Left cardiac atrium (tissue), 4 donors: ENCODE measurements at regions not wholly inside any gene's neighbourhood (a gene's known extent, or its start where the extent isn't known, plus 50 kb on each side); places are given as distances from the start of the nearest gene placed in this dataset.

Source experiments
- ATAC-seq, 2 donors: fragments of 200-7000 bp; cut with Tn5 transposase; one replicate each; pipeline ENCODE4 v1.9.1; 2020; ENCODE audit warnings: mild to moderate bottlenecking in 2 of 2, moderate library complexity in 2 of 2
- DNase-seq: peaks from one replicate; pipeline ENCODE4 v3.0.0-alpha.2; 2020
- intact Hi-C, 2 donors: fragments of 100-400 bp; cut with DNase I; formaldehyde crosslinking; loops; one replicate each; pipeline versions ENCODE4 v1.14.1 to v1.15.1; 2022 to 2023
- donor health status: DM: no; HTN: yes; CAD: no.
- donor health status: DM: no; HTN: yes; CAD: no; lungs with severe emphysema.
- donor health status: DM: yes; HTN: yes; CAD: no.
- donor health status: Dilated cardiomyopathy.

- ATAC-seq (no peak), DNase-seq (no peak)
- intact Hi-C loops, result no loop called here
These were observed 102.0 kb upstream of the TBL1XR1 start for GRCh38 chr3:177299250-177299649.

- ATAC-seq, result peak; percentile 70 to 94
- no peak for DNase-seq
- intact Hi-C loops, result no loop called here
These were observed 103.0 kb upstream of the TBL1XR1 start for GRCh38 chr3:177300039-177300833.

GRCh38 chr3:177300842-177301241 lies 103.6 kb upstream of the TBL1XR1 start:
- DNase-seq (no peak), ATAC-seq (no peak)
- intact Hi-C loops, result no loop called here

DNA sequence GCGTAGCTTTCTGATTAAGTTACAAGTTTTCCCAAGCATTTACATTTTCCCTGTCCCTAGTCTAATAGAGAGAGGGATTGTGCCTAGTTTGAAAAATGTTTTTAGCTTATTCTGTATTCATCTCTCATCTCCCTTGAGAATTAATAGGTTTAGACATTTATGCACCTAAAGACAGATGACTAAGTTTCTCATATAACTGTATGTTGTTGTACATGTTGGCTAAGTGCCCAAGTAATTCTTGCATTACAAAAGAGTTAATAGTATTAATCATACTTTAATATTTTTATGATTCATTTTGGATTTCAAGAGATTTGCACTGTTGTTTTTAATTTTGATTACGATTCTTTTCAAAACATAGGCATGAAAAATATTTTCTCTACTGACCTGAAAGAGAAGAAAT lies 109.0 kb upstream of the TBL1XR1 start:
- intact Hi-C loops, result no loop called here
- DNase-seq (no peak), ATAC-seq (no peak)

- no peak for ATAC-seq
- intact Hi-C loops, result no loop called here
- DNase-seq, result no peak
These were observed 110.1 kb upstream of the TBL1XR1 start for GRCh38 chr3:177307391-177307790.

DNA sequence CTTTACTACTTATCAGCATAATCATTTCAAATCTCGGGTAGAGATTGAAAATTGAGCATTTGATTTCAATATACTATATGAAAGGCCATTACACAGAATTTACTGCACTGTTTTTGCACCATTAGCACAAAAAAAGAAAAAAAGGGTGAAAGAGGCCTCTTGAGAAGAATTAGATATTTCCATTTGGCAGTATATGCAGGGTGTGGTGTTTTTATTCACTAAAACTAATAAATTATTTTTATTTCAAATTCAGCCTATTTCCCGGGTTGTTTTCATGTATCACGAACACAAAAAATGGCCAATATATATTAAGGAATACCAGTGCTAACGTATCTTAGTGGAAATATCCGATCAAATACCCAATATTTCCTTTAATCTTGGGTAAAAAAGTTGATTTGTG lies 110.5 kb upstream of the TBL1XR1 start:
- intact Hi-C loops, result no loop called here
- no peak for DNase-seq
- ATAC-seq, result no peak

DNA sequence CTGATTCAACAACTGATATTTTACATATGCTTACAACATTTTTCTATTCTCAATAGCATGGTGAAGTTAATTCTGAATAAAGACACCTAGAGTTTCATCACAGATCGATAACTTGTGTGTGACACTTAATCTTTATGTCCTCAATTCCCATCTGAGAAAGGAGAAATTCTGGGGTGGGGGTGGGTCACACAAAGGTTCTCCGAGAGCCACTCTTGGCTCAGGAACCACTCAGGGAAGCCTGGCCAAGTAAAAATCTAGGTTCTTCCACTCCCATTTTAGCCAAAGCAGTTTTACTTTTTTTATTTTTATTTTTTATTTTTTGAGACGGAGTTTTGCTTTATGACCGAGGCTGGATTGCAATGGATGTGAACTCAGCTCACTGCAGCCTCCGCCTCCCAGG lies 111.0 kb upstream of the TBL1XR1 start:
- DNase-seq, result no peak
- no peak for ATAC-seq
- intact Hi-C loops, result no loop called here

DNA sequence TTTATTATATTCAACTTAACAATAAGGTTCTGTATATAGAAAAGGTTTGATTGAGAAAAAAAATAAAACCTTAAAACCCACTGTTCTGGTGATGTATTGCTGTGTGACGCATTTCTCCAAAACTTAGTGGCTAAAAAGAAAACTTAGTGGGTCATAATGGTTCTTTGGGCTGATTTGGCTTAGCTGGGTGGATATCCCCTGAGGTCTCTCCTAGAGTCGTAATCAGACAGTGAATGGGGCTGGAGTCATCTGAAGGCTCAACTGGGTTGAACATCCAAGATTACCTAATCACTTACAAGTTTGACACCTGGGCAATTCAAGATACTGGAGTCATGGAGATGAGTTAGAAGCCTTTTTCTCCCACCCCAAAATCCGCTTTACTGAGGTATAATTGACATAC lies 111.6 kb upstream of the TBL1XR1 start:
- no peak for DNase-seq
- ATAC-seq, result no peak
- intact Hi-C loops, result no loop called here

- intact Hi-C loops, result no loop called here
- ATAC-seq (no peak), DNase-seq (no peak)
These were observed 115.2 kb upstream of the TBL1XR1 start for GRCh38 chr3:177312491-177312890.

GRCh38 chr3:177314897-177315296 lies 117.6 kb upstream of the TBL1XR1 start:
- intact Hi-C loops, result no loop called here
- ATAC-seq, result no peak
- no peak for DNase-seq

DNA sequence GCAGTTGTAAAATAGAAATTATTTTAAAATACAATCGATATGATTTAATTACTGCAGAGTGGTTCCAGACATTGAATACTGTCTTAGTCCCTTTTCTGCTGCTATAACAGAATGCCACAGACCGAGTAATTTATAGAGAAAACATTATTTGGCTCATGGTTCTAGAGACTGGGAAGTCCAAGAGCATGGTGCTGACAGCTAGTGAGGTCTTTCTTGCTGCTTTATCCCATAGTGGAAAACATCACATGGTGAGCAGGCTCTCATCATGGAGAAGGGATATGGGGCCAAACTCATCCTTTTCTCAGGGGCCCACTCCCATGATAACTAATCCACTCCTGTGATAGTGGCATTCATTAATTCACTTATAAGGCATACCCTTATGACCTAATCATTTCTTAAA lies 120.0 kb upstream of the TBL1XR1 start:
- ATAC-seq (no peak), DNase-seq (no peak)
- intact Hi-C loops, result no loop called here

GRCh38 chr3:177318559-177318958 lies 121.3 kb upstream of the TBL1XR1 start:
- intact Hi-C loops, result no loop called here
- no peak for DNase-seq
- no peak for ATAC-seq

DNA sequence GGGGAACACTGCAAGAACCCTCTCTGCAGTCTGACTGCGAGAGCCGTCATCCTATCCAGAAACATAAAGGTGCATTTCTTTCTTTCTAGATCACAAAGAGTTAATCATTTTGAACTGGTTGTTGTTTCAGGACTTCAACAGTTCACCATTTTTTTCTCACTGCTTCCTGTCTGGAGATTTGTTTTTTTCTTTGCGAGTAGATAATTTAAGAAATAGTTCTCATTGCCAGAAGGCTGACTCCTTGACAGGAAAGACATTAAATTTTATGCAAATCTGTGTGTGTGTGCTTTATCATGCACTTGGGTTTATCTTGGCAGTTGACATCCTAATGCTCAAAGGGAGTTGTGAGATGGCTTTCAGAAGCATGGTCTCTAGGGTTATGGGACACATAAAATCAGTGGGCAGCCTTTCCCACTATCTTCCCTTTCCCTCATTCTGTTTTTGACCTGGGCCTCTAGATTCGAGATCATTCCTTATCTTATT lies 123.5 kb upstream of the TBL1XR1 start:
- ATAC-seq, result peak; percentile 44 to 72
- intact Hi-C loops, result no loop called here
- no peak for DNase-seq

GRCh38 chr3:177321819-177322218 lies 124.5 kb upstream of the TBL1XR1 start:
- ATAC-seq (no peak), DNase-seq (no peak)
- intact Hi-C loops, result no loop called here

GRCh38 chr3:177322881-177323280 lies 125.6 kb upstream of the TBL1XR1 start:
- intact Hi-C loops, result no loop called here
- DNase-seq (no peak), ATAC-seq (peak in 1 of 2 donors; percentile 25)

DNA sequence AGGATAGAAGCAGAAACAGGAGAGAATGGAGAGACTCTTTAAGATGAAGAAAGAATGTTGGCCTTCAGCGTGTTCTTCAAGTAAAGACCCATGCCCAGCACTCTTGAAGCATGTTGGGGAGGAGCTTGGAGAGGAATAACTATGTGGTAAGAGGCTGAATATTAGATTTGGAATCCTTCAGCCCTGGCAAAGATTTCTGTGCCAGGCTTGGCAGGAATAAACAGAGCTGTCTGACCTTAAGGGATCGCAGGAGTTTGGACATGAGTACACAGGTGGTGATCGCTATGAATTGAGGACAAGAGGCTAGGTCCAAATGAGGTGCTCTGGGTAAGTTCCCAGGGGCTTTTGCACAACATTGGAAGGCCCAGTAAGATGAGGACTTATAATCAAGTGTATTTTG lies 132.6 kb upstream of the TBL1XR1 start:
- ATAC-seq (peak; percentile 54 to 77), DNase-seq (no peak)
- intact Hi-C loops, result loop anchor here in 1 of 2 donors (5.0 kb wide), 1 partner anchor 38 kb away; no protein-coding TSS in a partner anchor

GRCh38 chr3:177330779-177331178 lies 133.5 kb upstream of the TBL1XR1 start:
- peak; percentile 48 to 56 for ATAC-seq
- DNase-seq, result no peak
- intact Hi-C loops, result loop anchor here in 1 of 2 donors (5.0 kb wide), 1 partner anchor 38 kb away; no protein-coding TSS in a partner anchor

DNA sequence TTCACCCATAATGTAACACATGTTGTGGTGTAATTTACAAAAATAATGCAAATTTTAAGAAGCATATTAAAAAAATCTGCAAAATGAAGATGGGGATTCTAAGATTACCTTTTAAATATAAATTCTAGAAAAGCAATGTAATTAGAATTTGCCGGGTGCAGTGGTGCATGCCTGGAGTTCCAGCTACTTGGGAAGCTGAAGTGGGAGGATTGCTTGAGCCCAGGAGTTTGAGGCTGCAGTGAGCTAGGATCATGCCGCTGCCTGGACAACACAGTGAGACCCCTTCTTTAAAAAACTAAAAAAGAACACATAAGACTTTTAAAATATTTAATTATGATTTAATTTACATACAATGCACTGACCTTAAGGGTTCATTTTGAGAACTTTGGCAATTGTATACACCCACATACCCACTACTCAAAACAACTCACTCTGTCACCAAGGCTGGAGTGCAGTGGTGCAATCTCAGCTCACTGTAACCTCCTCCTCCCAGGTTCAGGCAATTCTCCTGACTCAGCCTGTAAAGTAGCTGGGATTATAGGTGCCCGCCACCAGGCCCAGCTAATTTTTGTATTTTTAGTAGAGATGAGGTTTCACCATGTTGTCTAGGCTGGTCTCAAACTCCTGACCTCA lies 134.0 kb upstream of the TBL1XR1 start:
- no peak for DNase-seq
- intact Hi-C loops, result loop anchor here in 1 of 2 donors (5.0 kb wide), 1 partner anchor 39 kb away; no protein-coding TSS in a partner anchor
- ATAC-seq, result no peak

DNA sequence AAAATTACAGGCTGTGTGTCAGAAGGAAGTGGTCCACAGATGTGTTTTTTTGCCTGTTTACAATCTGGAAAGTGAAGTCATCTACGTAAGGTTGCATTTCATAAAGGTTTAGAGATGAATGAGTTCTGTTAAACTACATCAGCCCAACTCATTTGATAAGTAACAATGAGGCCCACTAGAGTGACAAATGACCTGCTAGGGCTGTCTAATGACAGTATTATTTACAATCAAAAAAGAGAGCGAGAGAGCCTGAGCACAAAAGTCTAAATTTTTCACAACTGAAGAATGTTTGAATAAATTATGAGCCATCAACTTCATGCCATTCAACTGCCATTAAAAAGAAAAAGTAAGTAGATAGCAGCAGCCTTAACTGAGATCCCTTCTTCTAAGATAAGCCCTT lies 135.7 kb upstream of the TBL1XR1 start:
- DNase-seq (no peak), ATAC-seq (no peak)
- intact Hi-C loops, result loop anchor here in 1 of 2 donors (5.0 kb wide), 1 partner anchor 41 kb away; no protein-coding TSS in a partner anchor
